ENCODE measurements at regions not wholly inside any gene's neighbourhood (a gene's known extent, or its start where the extent isn't known, plus 50 kb on each side); places are given as distances from the start of the nearest gene placed in this dataset.

DNA sequence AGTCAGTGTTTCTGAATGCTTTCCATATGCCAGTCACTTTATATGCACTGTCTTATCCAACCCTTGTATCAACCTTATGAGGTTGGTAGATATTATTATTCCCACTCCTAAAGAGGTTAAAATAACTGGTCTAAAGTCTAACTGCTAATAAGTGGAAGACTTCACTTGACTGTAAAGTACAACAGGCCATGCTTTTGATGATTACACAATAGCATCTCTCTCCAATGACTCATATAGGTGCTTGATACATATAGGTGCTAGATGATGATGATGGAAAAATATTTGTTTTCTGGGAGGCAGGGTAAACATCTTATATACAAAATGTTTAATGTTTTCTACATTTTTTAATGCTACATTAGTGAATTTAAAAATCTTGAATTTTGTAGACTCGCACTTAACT lies 75.9 kb upstream of the NR3C1 start:
- TF ChIP-seq, protein P1, sequence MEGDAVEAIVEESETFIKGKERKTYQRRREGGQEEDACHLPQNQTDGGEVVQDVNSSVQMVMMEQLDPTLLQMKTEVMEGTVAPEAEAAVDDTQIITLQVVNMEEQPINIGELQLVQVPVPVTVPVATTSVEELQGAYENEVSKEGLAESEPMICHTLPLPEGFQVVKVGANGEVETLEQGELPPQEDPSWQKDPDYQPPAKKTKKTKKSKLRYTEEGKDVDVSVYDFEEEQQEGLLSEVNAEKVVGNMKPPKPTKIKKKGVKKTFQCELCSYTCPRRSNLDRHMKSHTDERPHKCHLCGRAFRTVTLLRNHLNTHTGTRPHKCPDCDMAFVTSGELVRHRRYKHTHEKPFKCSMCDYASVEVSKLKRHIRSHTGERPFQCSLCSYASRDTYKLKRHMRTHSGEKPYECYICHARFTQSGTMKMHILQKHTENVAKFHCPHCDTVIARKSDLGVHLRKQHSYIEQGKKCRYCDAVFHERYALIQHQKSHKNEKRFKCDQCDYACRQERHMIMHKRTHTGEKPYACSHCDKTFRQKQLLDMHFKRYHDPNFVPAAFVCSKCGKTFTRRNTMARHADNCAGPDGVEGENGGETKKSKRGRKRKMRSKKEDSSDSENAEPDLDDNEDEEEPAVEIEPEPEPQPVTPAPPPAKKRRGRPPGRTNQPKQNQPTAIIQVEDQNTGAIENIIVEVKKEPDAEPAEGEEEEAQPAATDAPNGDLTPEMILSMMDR (optimal IDR thresholded peaks at IDR 0.05 in 1 of 3, IDR thresholded peaks at IDR 0.05 in 1 of 3, conservative IDR thresholded peaks at IDR 0.05 in 1 of 3; ENCODE audit: extremely low read depth in 1 of 3, insufficient read depth in 2 of 3, low read length in 3 of 3) = no peak
- no peak for TF ChIP-seq EZH2 (IDR thresholded peaks at IDR 0.05; ENCODE audit: low read length)
- H3K9me3 ChIP-seq (ENCODE audit: control insufficient read depth, low read depth, low read length) = no peaks in the 10 kb centered on the region
- no peak overlapping the region for H3K27ac ChIP-seq (ENCODE audit: control insufficient read depth, insufficient read depth, low read length)
- FAIRE-seq (peak; percentile 69), DNase-seq (ENCODE audit: low read depth, low spot score) (no peak)
- H3K4me3 ChIP-seq (ENCODE audit: control insufficient read depth in 2 of 3, extremely low read depth in 1 of 3, insufficient read depth in 2 of 3, low read depth in 1 of 3, low read length in 3 of 3) = no peak overlapping the region
- no peaks in the 10 kb centered on the region for H4K20me1 ChIP-seq (ENCODE audit: control insufficient read depth, extremely low read depth, insufficient read depth, low read length)
- no peak overlapping the region for H3K9ac ChIP-seq (ENCODE audit: control insufficient read depth, extremely low read depth, insufficient read depth, low read length)
- H3K4me1 ChIP-seq (ENCODE audit: control insufficient read depth, extremely low read depth, insufficient read depth, low read length) = peaks cover 4% of the 10 kb centered on the region
- no peaks in the 10 kb centered on the region for H3K79me2 ChIP-seq (ENCODE audit: control insufficient read depth, insufficient read depth, low read length)
- H3K9me1 ChIP-seq (ENCODE audit: control insufficient read depth, extremely low read depth, insufficient read depth, low read length) = no peaks in the 10 kb centered on the region
- H3K4me2 ChIP-seq (ENCODE audit: control insufficient read depth, extremely low read depth, insufficient read depth, low read depth, low read length) = no peak overlapping the region
- dilution Hi-C loops (cut with MboI; ENCODE audit: extremely low pct_ligation_motif_present, low sequenced_read_pairs) = no loop called here
- H2AFZ ChIP-seq (ENCODE audit: control insufficient read depth, low read length) = no peak overlapping the region
- no peaks in the 10 kb centered on the region for H3K27me3 ChIP-seq (ENCODE audit: control insufficient read depth, extremely low read depth, insufficient read depth, low read length)
- no peaks in the 10 kb centered on the region for H3K36me3 ChIP-seq (ENCODE audit: control insufficient read depth in 2 of 2, extremely low read depth in 1 of 2, insufficient read depth in 2 of 2, low read length in 2 of 2)

DNA sequence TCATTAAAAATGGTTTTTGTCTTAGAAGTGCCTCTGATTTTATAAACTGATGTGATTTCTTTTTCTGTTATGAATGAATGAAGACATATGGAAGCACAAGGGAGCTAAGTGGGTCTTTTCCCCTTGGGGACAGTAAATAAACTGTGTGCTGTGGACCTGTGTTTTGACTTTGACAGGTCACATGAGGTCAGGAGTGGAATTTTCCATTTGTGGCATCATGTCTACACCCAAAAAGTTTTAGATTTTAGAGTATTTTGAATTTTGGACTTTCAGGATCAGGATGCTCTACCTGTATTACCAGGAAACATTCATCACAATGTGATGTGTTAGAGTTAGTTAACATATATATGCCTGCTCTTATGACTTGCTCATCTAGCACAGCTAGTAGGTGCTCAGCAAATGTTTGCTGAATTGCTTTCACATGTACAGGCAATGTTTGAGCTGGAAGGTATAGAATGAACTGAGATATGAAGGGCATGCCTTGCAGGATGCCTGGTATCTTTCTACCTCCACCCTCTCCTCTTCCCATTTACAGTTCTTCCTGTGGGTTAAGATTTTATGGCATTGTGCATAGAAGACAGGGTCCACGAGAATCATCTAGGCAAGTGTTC lies 73.2 kb upstream of the NR3C1 start:
- DNase-seq (ENCODE audit: low read depth, low spot score) (no peak), FAIRE-seq (peak; percentile 49)
- Histone ChIP-seq H2AFZ (ENCODE audit: control insufficient read depth, low read length) (no peak overlapping the region), H3K27ac (ENCODE audit: control insufficient read depth, insufficient read depth, low read length) (no peak overlapping the region), H3K4me3 (ENCODE audit: control insufficient read depth in 2 of 3, extremely low read depth in 1 of 3, insufficient read depth in 2 of 3, low read depth in 1 of 3, low read length in 3 of 3) (no peak overlapping the region), H3K4me2 (ENCODE audit: control insufficient read depth, extremely low read depth, insufficient read depth, low read depth, low read length) (no peak overlapping the region), H4K20me1 (ENCODE audit: control insufficient read depth, extremely low read depth, insufficient read depth, low read length) (no peaks in the 10 kb centered on the region), H3K9me1 (ENCODE audit: control insufficient read depth, extremely low read depth, insufficient read depth, low read length) (no peaks in the 10 kb centered on the region), H3K36me3 (ENCODE audit: control insufficient read depth in 2 of 2, extremely low read depth in 1 of 2, insufficient read depth in 2 of 2, low read length in 2 of 2) (no peaks in the 10 kb centered on the region), H3K9ac (ENCODE audit: control insufficient read depth, extremely low read depth, insufficient read depth, low read length) (no peak overlapping the region), H3K79me2 (ENCODE audit: control insufficient read depth, insufficient read depth, low read length) (no peaks in the 10 kb centered on the region), H3K4me1 (ENCODE audit: control insufficient read depth, extremely low read depth, insufficient read depth, low read length) (peaks cover 4% of the 10 kb centered on the region), H3K9me3 (ENCODE audit: control insufficient read depth, low read depth, low read length) (no peaks in the 10 kb centered on the region), H3K27me3 (ENCODE audit: control insufficient read depth, extremely low read depth, insufficient read depth, low read length) (no peaks in the 10 kb centered on the region)
- dilution Hi-C loops (cut with MboI; ENCODE audit: extremely low pct_ligation_motif_present, low sequenced_read_pairs) = no loop called here
- no peak for TF ChIP-seq EZH2 (IDR thresholded peaks at IDR 0.05; ENCODE audit: low read length)
- TF ChIP-seq, protein P1 (optimal IDR thresholded peaks at IDR 0.05 in 1 of 3, IDR thresholded peaks at IDR 0.05 in 1 of 3, conservative IDR thresholded peaks at IDR 0.05 in 1 of 3; ENCODE audit: extremely low read depth in 1 of 3, insufficient read depth in 2 of 3, low read length in 3 of 3) = no peak
